Spleen (tissue), 11 donors: ENCODE measurements at regions not wholly inside any gene's neighbourhood (a gene's known extent, or its start where the extent isn't known, plus 50 kb on each side); places are given as distances from the start of the nearest gene placed in this dataset.

Source experiments
- DNase-seq: peaks from one replicate; pipeline ENCODE4 v3.0.0-alpha.2; 2020
- H3K27ac ChIP-seq, 8 donors: fragments of 200-600 bp; sonication (generic) in 7 of 8; 1 replicate in 4 of 8; 2 replicates in 4 of 8; pipeline versions ENCODE4 v1.5.0 to v1.8.0; 2016 to 2021; ENCODE audit warnings: inconsistent platforms in 4 of 8, mild to moderate bottlenecking in 4 of 8, moderate library complexity in 1 of 8
- H3K27me3 ChIP-seq, 7 donors: fragments of 200-600 bp; sonication (generic) in 6 of 7; replicated peaks in 1 of 7; 1 replicate in 4 of 7; 2 replicates in 3 of 7; pipeline versions ENCODE4 v1.5.0 to v1.8.0; 2016 to 2021; ENCODE audit warnings: inconsistent platforms in 3 of 7, mild to moderate bottlenecking in 1 of 7
- H3K36me3 ChIP-seq, 6 donors: fragments of 200-600 bp; sonication (generic) in 5 of 6; 1 replicate in 4 of 6; 2 replicates in 2 of 6; pipeline versions ENCODE4 v1.5.0 to v1.8.0; 2016 to 2021; ENCODE audit warnings: inconsistent platforms in 2 of 6
- H3K4me1 ChIP-seq, 6 donors: fragments of 200-600 bp; sonication (generic) in 5 of 6; 1 replicate in 3 of 6; 2 replicates in 3 of 6; pipeline versions ENCODE4 v1.5.0 to v1.8.0; 2016 to 2021; ENCODE audit warnings: inconsistent platforms in 3 of 6
- H3K4me3 ChIP-seq, 8 donors: fragments of 200-600 bp; sonication (generic) in 7 of 8; 1 replicate in 4 of 8; 2 replicates in 4 of 8; pipeline versions ENCODE4 v1.5.0 to v1.8.0; 2016 to 2021; ENCODE audit warnings: inconsistent platforms in 4 of 8, mild to moderate bottlenecking in 4 of 8, moderate library complexity in 2 of 8
- H3K9me3 ChIP-seq, 8 donors: fragments of 200-600 bp; sonication (generic) in 7 of 8; 1 replicate in 4 of 8; 2 replicates in 4 of 8; pipeline versions ENCODE4 v1.5.0 to v1.8.0; 2016 to 2021; ENCODE audit warnings: inconsistent platforms in 4 of 8
- CTCF ChIP-seq, 11 experiments: fragments of 200-600 bp in 7 of 11; fragments of 450-650 bp in 4 of 11; sonication (generic) in 4 of 11; IDR thresholded peaks in 8 of 11; conservative IDR thresholded peaks in 3 of 11; 1 replicate in 7 of 11; 2 replicates in 4 of 11; pipeline versions ENCODE4 v1.4.0 to v1.8.0; 2016 to 2021; ENCODE audit warnings: antibody characterized with exemption in 11 of 11, inconsistent platforms in 4 of 11, mild to moderate bottlenecking in 1 of 11
- POLR2A ChIP-seq, 3 donors: fragments of 450-650 bp; IDR thresholded peaks; one replicate each; pipeline ENCODE4 v1.5.1; 2017; ENCODE audit warnings: antibody characterized with exemption in 3 of 3, mild to moderate bottlenecking in 1 of 3
- POLR2AphosphoS5 ChIP-seq, 3 donors: sonication (generic); formaldehyde crosslinking; IDR thresholded peaks; one replicate each; pipeline ENCODE4 v1.5.1; 2017; ENCODE audit warnings: antibody characterized with exemption in 3 of 3
- WGBS, 5 donors: extraction: QIAGEN DNeasy Blood & Tissue Kit in 3 of 5; methylation state at CpG; one replicate each; pipeline versions ENCODE4 v1.1.5 to v1.1.7; 2013 to 2018; 5-methylcytosine and 5-hydroxymethylcytosine counted together
- intact Hi-C: fragments of 100-400 bp; cut with DNase I; formaldehyde crosslinking; loops from one replicate; pipeline ENCODE4 v1.15.0; 2023; ENCODE audit warnings: low total_unique reads
- donor health status: healthy with polysubstance abuse.
- donor health status: DM: no; HTN: no; CAD: no; lungs with moderate emphysema.
- donor health status: DM: no; HTN: no; CAD: no.
- donor health status: Bipolar disorder and iron deficiency.
- donor health status: healthy.
- donor health status: DM: no; HTN: no; CAD: no.
- donor health status: DM: yes; HTN: yes; CAD: no.

GRCh38 chr12:85374981-85375380 is 95.0 kb downstream of the ALX1 start:
- Histone ChIP-seq H3K27me3 (no peaks in the 10 kb centered on the region), H3K4me1 (no peaks in the 10 kb centered on the region), H3K36me3 (no peaks in the 10 kb centered on the region), H3K4me3 (no peak overlapping the region), H3K27ac (no peak overlapping the region), H3K9me3 (no peaks in the 10 kb centered on the region)
- WGBS, 5 donors, result 74 to 89% (median 88%) methylated on average over 1 of the region's 1 CpG
- intact Hi-C loops, result no loop called here
- TF ChIP-seq POLR2AphosphoS5 (IDR thresholded peaks at IDR 0.05), result no peak
- TF ChIP-seq CTCF (IDR thresholded peaks at IDR 0.05 in 8 of 11, conservative IDR thresholded peaks at IDR 0.05 in 3 of 11), result no peak
- TF ChIP-seq POLR2A (IDR thresholded peaks at IDR 0.05), result no peak
- no peak for DNase-seq

GRCh38 chr12:85385406-85385805 is 105.4 kb downstream of the ALX1 start:
- no peaks in the 10 kb centered on the region for H3K4me1 ChIP-seq
- no peaks in the 10 kb centered on the region for H3K9me3 ChIP-seq
- TF ChIP-seq CTCF (IDR thresholded peaks at IDR 0.05 in 8 of 11, conservative IDR thresholded peaks at IDR 0.05 in 3 of 11), result no peak
- TF ChIP-seq POLR2AphosphoS5 (IDR thresholded peaks at IDR 0.05), result no peak
- no peak for TF ChIP-seq POLR2A (IDR thresholded peaks at IDR 0.05)
- H3K36me3 ChIP-seq, result no peaks in the 10 kb centered on the region
- H3K27ac ChIP-seq, result no peak overlapping the region
- no peak for DNase-seq
- intact Hi-C loops, result no loop called here
- H3K27me3 ChIP-seq, result peaks cover 0 to 2% (median 0%) of the 10 kb centered on the region in 7 donors
- H3K4me3 ChIP-seq, result no peak overlapping the region

GRCh38 chr12:85390266-85390665 is 110.2 kb downstream of the ALX1 start:
- no peak for DNase-seq
- TF ChIP-seq CTCF (IDR thresholded peaks at IDR 0.05 in 8 of 11, conservative IDR thresholded peaks at IDR 0.05 in 3 of 11) (no peak), POLR2A (IDR thresholded peaks at IDR 0.05) (no peak), POLR2AphosphoS5 (IDR thresholded peaks at IDR 0.05) (no peak)
- H3K9me3 ChIP-seq, result no peaks in the 10 kb centered on the region
- no peaks in the 10 kb centered on the region for H3K4me1 ChIP-seq
- no peak overlapping the region for H3K27ac ChIP-seq
- no peak overlapping the region for H3K4me3 ChIP-seq
- 46 to 76% (median 52%) methylated on average over 1 of the region's 1 CpG for WGBS, 5 donors
- H3K27me3 ChIP-seq, result no peaks in the 10 kb centered on the region
- intact Hi-C loops, result no loop called here
- no peaks in the 10 kb centered on the region for H3K36me3 ChIP-seq

- DNase-seq, result no peak
Observed at GRCh38 chr12:85392508-85392907, 112.5 kb downstream of the ALX1 start.

More at GRCh38 chr12:85392508-85392907, 112.5 kb downstream of the ALX1 start:
- Histone ChIP-seq H3K36me3 (no peaks in the 10 kb centered on the region), H3K27ac (no peak overlapping the region), H3K27me3 (no peaks in the 10 kb centered on the region), H3K4me1 (no peaks in the 10 kb centered on the region), H3K9me3 (no peaks in the 10 kb centered on the region), H3K4me3 (no peak overlapping the region)
- intact Hi-C loops, result no loop called here
- WGBS, 5 donors, result 76 to 94% (median 78%) methylated on average over 1 of the region's 1 CpG
- no peak for TF ChIP-seq POLR2AphosphoS5 (IDR thresholded peaks at IDR 0.05)
- TF ChIP-seq CTCF (IDR thresholded peaks at IDR 0.05 in 8 of 11, conservative IDR thresholded peaks at IDR 0.05 in 3 of 11), result no peak
- TF ChIP-seq POLR2A (IDR thresholded peaks at IDR 0.05), result no peak
